ENCODE measurements at regions not wholly inside any gene's neighbourhood (a gene's known extent, or its start where the extent isn't known, plus 50 kb on each side); places are given as distances from the start of the nearest gene placed in this dataset.
"Not testable (repeated sequence)": the region's sequence is repeated elsewhere in the genome, so short reads cannot be mapped to it uniquely, and the experiment has no call there.

DNA sequence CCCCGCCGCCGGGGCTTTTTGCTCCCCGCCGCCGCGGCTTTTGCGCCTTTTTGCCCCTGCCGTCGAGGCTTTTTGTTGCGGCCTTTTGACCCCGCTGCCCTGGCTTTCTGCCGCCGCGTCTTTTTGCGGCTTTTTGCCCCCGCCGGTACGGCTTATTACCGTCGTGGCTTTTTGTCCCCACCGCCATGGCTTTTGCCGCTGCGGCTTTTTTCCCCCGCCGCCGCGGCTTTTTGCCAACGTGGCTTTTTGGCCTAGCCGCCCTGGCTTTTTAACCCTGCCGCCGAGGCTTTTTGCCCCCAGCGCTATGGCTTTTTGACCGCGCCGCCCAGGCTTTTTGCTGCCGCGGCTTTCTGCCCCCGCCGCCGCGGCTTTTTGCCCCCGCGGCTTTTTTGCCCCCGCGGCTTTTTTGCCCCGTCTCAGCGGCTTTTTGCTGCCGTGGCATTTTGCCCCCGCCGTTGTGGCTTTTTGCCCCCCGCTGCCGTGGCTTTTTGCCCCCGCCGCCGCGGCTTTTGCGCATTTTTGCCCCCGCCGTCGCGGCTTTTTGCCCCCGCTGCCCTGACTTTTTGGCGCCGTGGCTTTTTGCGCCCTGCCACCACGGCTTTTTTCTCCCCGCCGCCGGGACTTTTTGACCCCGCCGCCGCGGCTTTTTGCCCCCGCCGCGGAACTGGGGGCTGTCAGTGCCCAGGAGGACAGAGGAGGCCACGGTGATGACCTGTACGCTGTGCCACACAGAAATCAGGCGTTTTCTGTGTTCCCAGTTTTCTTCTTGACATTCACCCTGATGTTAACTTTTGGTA, 4828.5 kb upstream of the OR11H1 start:
- DNase-seq (ENCODE audit: low read depth) = not testable (repeated sequence)

DNA sequence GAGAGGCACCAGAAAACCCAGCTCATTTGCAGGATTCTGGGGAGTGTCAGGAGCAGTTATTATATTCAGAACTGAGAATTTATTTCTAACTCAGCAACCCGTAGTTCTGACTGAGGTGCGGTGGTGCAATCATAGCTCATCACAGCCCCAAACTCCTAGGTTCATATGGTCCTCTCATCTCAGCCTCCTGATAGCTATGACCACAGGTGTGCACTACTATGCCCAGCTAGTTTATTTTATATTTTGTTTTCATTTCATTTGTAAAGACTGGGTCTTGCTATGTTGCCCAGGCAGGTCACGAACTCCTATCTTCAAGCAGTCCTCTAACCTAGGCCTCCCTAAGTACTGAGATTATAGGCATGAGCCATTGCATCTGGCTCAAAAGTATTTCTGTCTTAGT, 4819.8 kb upstream of the OR11H1 start:
- DNase-seq (ENCODE audit: low read depth); H3K36me3 ChIP-seq (ENCODE audit: control insufficient read depth, insufficient read depth, low read length, severe bottlenecking); H3K4me3 ChIP-seq (ENCODE audit: low read length); H3K27me3 ChIP-seq (replicated peaks; ENCODE audit: control insufficient read depth, insufficient read depth, low read length); H3K9me3 ChIP-seq (ENCODE audit: control insufficient read depth, low read length); H3K4me1 ChIP-seq (ENCODE audit: control insufficient read depth, insufficient read depth, low read length); H3K9ac ChIP-seq (ENCODE audit: low read length): not testable (repeated sequence)

More for the DNA sequence above, 4828.5 kb upstream of the OR11H1 start:
- H3K4me3 ChIP-seq (ENCODE audit: low read length); H3K4me1 ChIP-seq (ENCODE audit: control insufficient read depth, insufficient read depth, low read length); H3K9me3 ChIP-seq (ENCODE audit: control insufficient read depth, low read length); H3K36me3 ChIP-seq (ENCODE audit: control insufficient read depth, insufficient read depth, low read length, severe bottlenecking); H3K9ac ChIP-seq (ENCODE audit: low read length); H3K27me3 ChIP-seq (replicated peaks; ENCODE audit: control insufficient read depth, insufficient read depth, low read length): not testable (repeated sequence)

DNA sequence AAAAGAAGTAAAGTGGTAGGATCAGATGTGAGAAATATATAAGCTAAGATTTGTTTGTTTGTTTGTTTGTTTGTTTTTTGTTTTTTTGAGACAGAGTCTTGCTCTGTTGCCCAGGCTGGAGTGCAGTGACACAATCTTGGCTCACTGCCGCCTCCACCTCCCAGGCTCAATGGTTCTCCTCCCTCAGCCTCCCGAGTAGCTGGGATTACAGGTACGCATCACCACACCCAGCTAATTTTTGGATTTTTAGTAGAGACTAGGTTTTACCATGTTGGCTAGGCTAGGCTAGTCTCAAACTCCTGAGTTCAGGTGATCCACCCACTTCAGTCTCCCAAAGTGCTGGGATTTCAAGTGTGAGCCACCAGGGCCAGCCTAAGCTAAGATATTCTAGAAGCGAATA, 4817.1 kb upstream of the OR11H1 start:
- H3K9me3 ChIP-seq (ENCODE audit: control insufficient read depth, low read length) = peaks cover 13% of the 10 kb centered on the region
- H3K27me3 ChIP-seq (replicated peaks; ENCODE audit: control insufficient read depth, insufficient read depth, low read length); H3K4me1 ChIP-seq (ENCODE audit: control insufficient read depth, insufficient read depth, low read length); H3K9ac ChIP-seq (ENCODE audit: low read length); DNase-seq (ENCODE audit: low read depth); H3K36me3 ChIP-seq (ENCODE audit: control insufficient read depth, insufficient read depth, low read length, severe bottlenecking); H3K4me3 ChIP-seq (ENCODE audit: low read length): not testable (repeated sequence)

DNA sequence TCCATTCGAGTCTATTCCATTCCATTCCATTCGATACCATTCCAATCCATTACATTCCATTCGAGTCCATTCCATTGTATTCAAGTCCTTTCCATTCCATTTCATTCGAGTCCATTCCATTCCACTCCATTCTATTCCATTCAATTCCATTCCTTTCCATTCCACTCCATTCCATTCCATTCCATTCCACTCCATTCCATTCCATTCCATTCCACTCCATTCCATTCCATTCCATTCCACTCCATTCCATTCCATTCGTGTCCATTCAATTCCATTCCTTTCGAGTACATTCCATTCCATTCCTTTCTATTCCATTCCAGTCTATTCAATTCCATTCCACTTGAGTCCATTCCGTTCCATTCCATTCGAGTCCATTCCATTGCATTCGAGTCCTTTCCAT, 4805.2 kb upstream of the OR11H1 start:
- H3K9ac ChIP-seq (ENCODE audit: low read length); DNase-seq (ENCODE audit: low read depth); H3K4me3 ChIP-seq (ENCODE audit: low read length); H3K4me1 ChIP-seq (ENCODE audit: control insufficient read depth, insufficient read depth, low read length); H3K36me3 ChIP-seq (ENCODE audit: control insufficient read depth, insufficient read depth, low read length, severe bottlenecking); H3K27me3 ChIP-seq (replicated peaks; ENCODE audit: control insufficient read depth, insufficient read depth, low read length): not testable (repeated sequence)
- H3K9me3 ChIP-seq (ENCODE audit: control insufficient read depth, low read length) = peaks cover 19% of the 10 kb centered on the region

DNA sequence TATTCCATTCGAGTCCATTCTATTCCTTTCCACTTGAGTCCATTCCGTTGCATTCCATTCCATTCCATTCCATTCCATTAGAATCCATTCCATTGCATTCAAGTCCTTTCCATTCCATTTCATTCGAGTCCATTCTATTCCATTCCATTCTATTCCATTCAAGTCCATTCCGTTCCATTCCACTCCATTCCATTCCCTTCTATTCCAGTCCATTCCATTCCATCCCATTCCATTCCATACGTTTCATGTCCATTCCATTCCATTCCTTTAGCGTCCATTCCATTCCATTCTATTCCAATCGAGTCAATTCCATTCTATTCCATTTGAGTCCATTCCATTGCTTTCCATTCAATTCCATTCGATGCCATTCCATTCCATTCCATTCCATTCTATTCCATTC, 4804.0 kb upstream of the OR11H1 start:
- not testable (repeated sequence) for H3K4me1 ChIP-seq (ENCODE audit: control insufficient read depth, insufficient read depth, low read length); H3K36me3 ChIP-seq (ENCODE audit: control insufficient read depth, insufficient read depth, low read length, severe bottlenecking); H3K9ac ChIP-seq (ENCODE audit: low read length); DNase-seq (ENCODE audit: low read depth); H3K27me3 ChIP-seq (replicated peaks; ENCODE audit: control insufficient read depth, insufficient read depth, low read length); H3K4me3 ChIP-seq (ENCODE audit: low read length)
- peaks cover 20% of the 10 kb centered on the region for H3K9me3 ChIP-seq (ENCODE audit: control insufficient read depth, low read length)

DNA sequence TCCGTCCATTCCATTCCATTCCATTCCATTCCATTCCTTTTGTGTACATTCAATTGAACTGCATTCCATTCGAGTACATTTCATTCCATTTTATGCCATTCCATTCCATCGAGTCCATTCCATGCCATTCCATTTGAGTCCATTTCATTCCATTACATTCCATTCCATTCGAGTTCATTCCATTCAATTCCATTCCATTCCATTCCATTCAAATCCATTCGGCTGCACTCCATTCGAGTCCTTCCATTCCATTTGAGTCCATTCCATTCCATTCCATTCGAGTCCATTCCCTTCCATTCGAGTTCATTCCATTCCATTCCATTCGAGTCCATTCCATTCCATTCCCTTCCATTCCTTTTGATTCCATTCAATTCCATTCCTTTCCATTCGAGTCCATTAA, 4800.6 kb upstream of the OR11H1 start:
- H3K4me3 ChIP-seq (ENCODE audit: low read length) = no peak overlapping the region
- H3K4me1 ChIP-seq (ENCODE audit: control insufficient read depth, insufficient read depth, low read length) = no peaks in the 10 kb centered on the region
- no peaks in the 10 kb centered on the region for H3K27me3 ChIP-seq (replicated peaks; ENCODE audit: control insufficient read depth, insufficient read depth, low read length)

DNA sequence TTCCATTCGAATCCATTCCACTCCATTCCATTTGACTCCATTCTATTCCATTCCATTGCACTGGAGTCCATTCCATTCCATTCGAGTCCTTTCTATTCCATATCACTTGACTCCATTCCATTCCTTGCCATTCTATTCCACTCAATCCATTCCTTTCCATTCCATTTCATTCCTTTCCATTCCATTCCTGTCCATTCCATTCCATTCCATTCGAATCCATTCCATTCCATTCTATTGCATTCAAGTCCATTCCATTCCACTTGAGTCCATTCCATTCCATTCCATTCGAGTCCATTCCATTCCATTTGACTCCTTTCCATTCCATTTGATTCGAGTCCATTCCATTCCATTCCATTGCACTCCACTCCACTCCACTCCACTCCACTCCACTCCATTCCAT, 4798.0 kb upstream of the OR11H1 start:
- not testable (repeated sequence) for H3K27me3 ChIP-seq (replicated peaks; ENCODE audit: control insufficient read depth, insufficient read depth, low read length); H3K4me3 ChIP-seq (ENCODE audit: low read length); H3K9me3 ChIP-seq (ENCODE audit: control insufficient read depth, low read length); H3K4me1 ChIP-seq (ENCODE audit: control insufficient read depth, insufficient read depth, low read length); H3K9ac ChIP-seq (ENCODE audit: low read length); H3K36me3 ChIP-seq (ENCODE audit: control insufficient read depth, insufficient read depth, low read length, severe bottlenecking); DNase-seq (ENCODE audit: low read depth)

More for the DNA sequence above, 4800.6 kb upstream of the OR11H1 start:
- no peak overlapping the region for H3K9ac ChIP-seq (ENCODE audit: low read length)
- H3K9me3 ChIP-seq (ENCODE audit: control insufficient read depth, low read length) = peaks cover 19% of the 10 kb centered on the region
- DNase-seq (ENCODE audit: low read depth) = no peak
- H3K36me3 ChIP-seq (ENCODE audit: control insufficient read depth, insufficient read depth, low read length, severe bottlenecking) = no peaks in the 10 kb centered on the region

DNA sequence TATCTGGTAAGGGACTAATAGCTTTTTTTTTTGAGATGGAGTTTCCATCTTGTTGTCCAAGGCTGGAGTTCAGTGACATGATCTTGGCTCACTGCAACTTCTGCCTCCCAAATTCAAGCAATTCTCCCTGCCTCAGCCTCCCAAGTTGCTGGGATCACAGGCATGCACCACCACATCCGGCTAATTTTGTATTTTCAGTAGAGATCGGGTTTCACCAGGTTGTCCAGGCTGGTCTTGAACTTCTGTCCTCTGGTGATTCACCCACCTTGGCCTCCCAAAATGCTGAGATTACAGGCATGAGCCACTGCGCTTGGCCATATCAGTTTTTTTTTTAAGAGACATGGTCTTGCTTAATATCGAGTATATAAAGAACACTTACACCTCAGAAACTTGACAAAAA, 4797.3 kb upstream of the OR11H1 start:
- not testable (repeated sequence) for H3K36me3 ChIP-seq (ENCODE audit: control insufficient read depth, insufficient read depth, low read length, severe bottlenecking); H3K27me3 ChIP-seq (replicated peaks; ENCODE audit: control insufficient read depth, insufficient read depth, low read length); H3K9ac ChIP-seq (ENCODE audit: low read length); DNase-seq (ENCODE audit: low read depth); H3K9me3 ChIP-seq (ENCODE audit: control insufficient read depth, low read length); H3K4me1 ChIP-seq (ENCODE audit: control insufficient read depth, insufficient read depth, low read length); H3K4me3 ChIP-seq (ENCODE audit: low read length)

DNA sequence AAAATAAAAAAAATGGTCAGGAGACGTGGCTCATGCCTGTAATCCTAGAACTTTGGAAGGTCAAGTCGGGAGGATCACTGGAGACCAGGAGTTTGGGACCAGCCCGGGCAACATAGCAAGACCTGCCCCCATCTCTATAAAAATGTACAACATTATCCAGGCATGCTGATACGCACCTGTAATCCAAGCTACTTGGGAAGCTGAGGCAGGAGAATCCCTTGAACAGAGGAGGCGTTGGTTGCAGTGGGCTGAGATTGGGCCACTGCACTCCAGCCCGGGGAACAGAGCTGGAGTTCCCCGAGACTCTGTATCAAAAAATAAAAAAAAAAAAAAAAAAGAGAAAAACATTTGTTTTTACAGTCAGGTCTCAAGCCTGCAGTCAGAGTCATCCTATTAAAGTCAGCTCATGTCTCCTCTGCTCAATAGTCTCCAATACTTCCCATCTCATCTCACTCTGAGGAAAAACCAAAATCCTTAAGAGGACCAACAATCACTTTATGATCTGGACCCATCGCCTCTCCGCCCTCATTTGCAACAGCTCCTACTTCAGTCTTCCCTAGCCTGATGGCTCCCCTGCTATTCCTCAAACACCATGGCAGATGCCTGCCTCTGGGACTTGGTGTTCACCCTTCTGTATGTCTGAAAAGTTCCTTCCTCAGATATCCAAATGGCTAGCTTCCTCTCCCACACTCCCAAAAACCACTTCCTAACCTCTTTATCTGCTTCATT, 4796.6 kb upstream of the OR11H1 start:
- H3K4me3 ChIP-seq (ENCODE audit: low read length); H3K9me3 ChIP-seq (ENCODE audit: control insufficient read depth, low read length); H3K27me3 ChIP-seq (replicated peaks; ENCODE audit: control insufficient read depth, insufficient read depth, low read length): not testable (repeated sequence)

DNA sequence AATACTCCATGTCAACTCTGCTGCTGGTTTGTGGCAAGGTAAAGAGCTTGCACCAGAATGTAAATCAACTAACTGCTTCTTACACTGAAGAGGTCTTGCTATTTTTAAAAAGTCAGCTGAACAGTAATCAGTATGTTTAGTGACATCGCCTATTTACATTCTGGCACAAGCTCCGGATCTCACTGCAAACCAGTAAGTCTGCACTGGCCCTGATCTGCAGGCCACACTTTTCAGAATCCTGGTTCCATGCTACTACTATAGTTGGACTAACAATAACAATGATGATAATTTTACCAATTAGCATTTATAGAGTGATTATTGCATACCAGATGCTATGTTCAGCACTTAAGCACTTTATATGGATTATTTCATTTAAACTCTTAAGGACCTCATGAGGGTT, 4792.9 kb upstream of the OR11H1 start:
- H3K9me3 ChIP-seq (ENCODE audit: control insufficient read depth, low read length); DNase-seq (ENCODE audit: low read depth); H3K9ac ChIP-seq (ENCODE audit: low read length); H3K4me1 ChIP-seq (ENCODE audit: control insufficient read depth, insufficient read depth, low read length); H3K27me3 ChIP-seq (replicated peaks; ENCODE audit: control insufficient read depth, insufficient read depth, low read length); H3K36me3 ChIP-seq (ENCODE audit: control insufficient read depth, insufficient read depth, low read length, severe bottlenecking); H3K4me3 ChIP-seq (ENCODE audit: low read length): not testable (repeated sequence)

More for the DNA sequence above, 4796.6 kb upstream of the OR11H1 start:
- not testable (repeated sequence) for H3K9ac ChIP-seq (ENCODE audit: low read length); H3K4me1 ChIP-seq (ENCODE audit: control insufficient read depth, insufficient read depth, low read length); DNase-seq (ENCODE audit: low read depth); H3K36me3 ChIP-seq (ENCODE audit: control insufficient read depth, insufficient read depth, low read length, severe bottlenecking)

DNA sequence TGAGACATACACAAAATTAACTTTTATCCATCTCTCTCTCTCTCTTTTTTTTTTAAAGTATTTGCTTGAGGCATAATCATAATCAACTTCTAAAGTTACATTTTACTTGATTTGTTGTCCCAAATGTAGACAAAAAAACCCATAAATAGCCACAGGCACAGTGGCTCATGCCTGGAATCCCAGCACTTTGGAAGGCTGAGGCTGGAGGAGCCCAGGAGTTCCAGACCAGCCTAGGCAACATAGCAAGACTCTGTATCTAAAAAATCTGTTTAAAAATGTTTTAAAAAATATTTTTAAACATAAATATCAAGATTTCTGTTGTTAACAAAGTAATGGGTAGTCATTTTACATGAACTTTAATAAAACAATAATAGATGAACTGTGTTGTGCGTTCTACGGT, 4791.1 kb upstream of the OR11H1 start:
- H3K4me1 ChIP-seq (ENCODE audit: control insufficient read depth, insufficient read depth, low read length); H3K36me3 ChIP-seq (ENCODE audit: control insufficient read depth, insufficient read depth, low read length, severe bottlenecking); H3K9me3 ChIP-seq (ENCODE audit: control insufficient read depth, low read length); H3K9ac ChIP-seq (ENCODE audit: low read length); H3K27me3 ChIP-seq (replicated peaks; ENCODE audit: control insufficient read depth, insufficient read depth, low read length); H3K4me3 ChIP-seq (ENCODE audit: low read length); DNase-seq (ENCODE audit: low read depth): not testable (repeated sequence)

Measured in adipocyte (in vitro differentiated cells).